ENCODE measurements at regions not wholly inside any gene's neighbourhood (a gene's known extent, or its start where the extent isn't known, plus 50 kb on each side); places are given as distances from the start of the nearest gene placed in this dataset.

DNA sequence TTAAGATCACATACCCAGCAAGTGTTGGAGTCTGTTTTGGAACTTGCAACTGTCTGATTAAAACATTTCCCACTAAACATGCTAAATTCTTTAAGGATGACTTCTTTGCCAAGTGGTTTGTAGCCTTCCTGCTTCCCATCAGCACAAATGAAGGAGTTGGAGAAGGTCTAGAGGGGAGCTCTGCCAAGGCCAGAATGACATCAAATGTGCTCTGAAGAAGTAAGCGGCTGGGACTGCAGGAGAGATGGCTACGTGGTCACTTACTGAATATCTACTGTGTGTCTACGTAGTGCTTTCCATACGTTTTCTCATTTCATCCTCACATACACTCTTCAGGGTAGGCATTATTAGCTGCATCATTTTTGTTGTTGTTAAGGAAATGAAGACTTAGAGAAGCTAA lies 135.7 kb upstream of the NLRP1 start:
- H3K36me3 ChIP-seq = no peaks in the 10 kb centered on the region

DNA sequence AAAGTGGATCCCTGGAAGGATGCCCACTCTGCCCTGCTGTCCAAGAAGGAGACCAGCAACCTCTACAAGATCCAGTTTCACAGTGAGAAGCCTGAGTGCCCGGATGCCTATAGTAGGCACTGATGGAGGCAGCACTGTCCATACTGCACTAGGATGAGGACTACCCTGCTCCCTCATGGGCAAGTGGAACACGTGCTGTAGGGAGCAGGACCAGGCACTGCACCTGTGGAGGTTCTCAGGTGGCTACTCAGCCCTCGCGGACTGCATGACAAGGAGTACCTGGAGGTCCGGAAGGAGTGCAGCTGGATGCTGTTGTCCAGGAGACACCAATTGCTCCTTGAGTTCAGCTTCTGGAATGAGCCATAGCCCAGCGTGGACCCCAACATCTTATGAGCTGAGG lies 146.1 kb upstream of the NLRP1 start:
- Histone ChIP-seq H3K4me1 (ENCODE audit: control insufficient read depth in 1 of 2, insufficient read depth in 1 of 2, low read depth in 1 of 2, low read length in 1 of 2) (no peaks in the 10 kb centered on the region), H3K36me3 (no peaks in the 10 kb centered on the region), H3K9me3 (no peaks in the 10 kb centered on the region), H3K27ac (no peak overlapping the region), H3K27me3 (no peaks in the 10 kb centered on the region), H3K4me3 (ENCODE audit: low read depth in 1 of 2, low read length in 1 of 2) (no peak overlapping the region)
- no peak for TF ChIP-seq CTCF (IDR thresholded peaks at IDR 0.05)

More for the DNA sequence above, 135.7 kb upstream of the NLRP1 start:
- H3K9me3 ChIP-seq = no peaks in the 10 kb centered on the region
- H3K4me3 ChIP-seq (ENCODE audit: low read depth in 1 of 2, low read length in 1 of 2) = no peak overlapping the region
- TF ChIP-seq CTCF (IDR thresholded peaks at IDR 0.05) = no peak
- H3K4me1 ChIP-seq (ENCODE audit: control insufficient read depth in 1 of 2, insufficient read depth in 1 of 2, low read depth in 1 of 2, low read length in 1 of 2) = no peaks in the 10 kb centered on the region
- no peak overlapping the region for H3K27ac ChIP-seq
- H3K27me3 ChIP-seq = peaks cover 2% of the 10 kb centered on the region

- Histone ChIP-seq H3K27me3 (no peaks in the 10 kb centered on the region), H3K27ac (no peak overlapping the region), H3K9me3 (no peaks in the 10 kb centered on the region), H3K36me3 (no peaks in the 10 kb centered on the region), H3K4me3 (ENCODE audit: low read depth in 1 of 2, low read length in 1 of 2) (no peak overlapping the region), H3K4me1 (ENCODE audit: control insufficient read depth in 1 of 2, insufficient read depth in 1 of 2, low read depth in 1 of 2, low read length in 1 of 2) (no peaks in the 10 kb centered on the region)
- TF ChIP-seq CTCF (IDR thresholded peaks at IDR 0.05) = no peak
These were observed 156.6 kb upstream of the NLRP1 start for GRCh38 chr17:5740937-5741336.

DNA sequence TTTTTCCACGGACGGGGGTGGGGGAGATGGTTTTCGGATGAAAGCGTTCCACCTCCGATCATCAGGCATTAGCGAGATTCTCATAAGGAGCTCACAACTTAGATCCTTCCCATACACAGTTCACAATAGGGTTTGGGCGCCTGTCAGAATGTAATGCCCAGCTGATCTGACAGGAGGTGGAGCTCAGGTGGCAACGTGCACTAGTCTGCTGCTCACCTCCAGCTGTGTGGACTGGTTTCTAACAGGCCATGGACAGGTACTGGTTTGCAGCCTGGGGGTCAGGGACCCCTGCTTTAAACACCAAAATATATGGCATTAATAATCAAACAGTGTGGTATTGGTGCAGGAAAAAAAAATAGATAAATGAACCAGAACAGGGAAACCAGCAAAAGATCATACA lies 157.5 kb upstream of the NLRP1 start:
- H3K4me3 ChIP-seq (ENCODE audit: low read depth in 1 of 2, low read length in 1 of 2) = no peak overlapping the region
- no peak overlapping the region for H3K27ac ChIP-seq
- H3K36me3 ChIP-seq = no peaks in the 10 kb centered on the region
- H3K4me1 ChIP-seq (ENCODE audit: control insufficient read depth in 1 of 2, insufficient read depth in 1 of 2, low read depth in 1 of 2, low read length in 1 of 2) = no peaks in the 10 kb centered on the region
- H3K27me3 ChIP-seq = no peaks in the 10 kb centered on the region
- H3K9me3 ChIP-seq = no peaks in the 10 kb centered on the region
- TF ChIP-seq CTCF (IDR thresholded peaks at IDR 0.05) = no peak

DNA sequence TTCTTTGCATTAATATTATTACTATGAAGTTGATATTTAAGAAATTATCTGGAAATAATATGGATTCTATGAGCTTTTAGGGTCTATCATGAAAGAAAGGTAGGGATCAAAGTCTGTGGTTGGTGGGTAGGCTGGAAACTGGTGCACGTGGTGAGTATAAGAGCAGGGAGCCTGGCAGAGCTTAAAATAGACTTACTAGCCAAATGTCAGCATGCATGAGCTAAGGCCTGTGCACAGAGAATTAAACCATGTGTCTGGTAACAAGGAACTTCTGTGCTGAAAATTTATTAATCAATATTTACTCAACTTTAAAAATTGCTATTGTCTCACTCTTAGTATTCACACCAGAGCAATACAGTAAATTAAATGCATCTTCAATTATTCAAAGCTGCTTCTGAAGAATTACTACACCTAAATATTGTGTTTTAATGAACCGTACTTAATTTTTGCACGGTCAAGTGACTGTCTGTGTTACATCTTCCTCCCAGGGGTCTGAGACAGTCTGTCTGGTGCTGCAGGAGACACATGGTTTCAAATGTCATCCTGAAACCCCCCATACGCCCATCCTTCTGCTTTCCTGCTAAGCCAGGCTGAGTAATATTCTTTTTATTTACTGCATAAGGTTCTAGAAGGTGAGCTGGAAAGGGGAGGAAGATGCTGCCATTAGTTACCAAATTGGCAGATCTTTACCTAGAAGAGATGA lies 161.0 kb upstream of the NLRP1 start:
- Histone ChIP-seq H3K4me3 (ENCODE audit: low read depth in 1 of 2, low read length in 1 of 2) (no peak overlapping the region), H3K9me3 (no peaks in the 10 kb centered on the region), H3K4me1 (ENCODE audit: control insufficient read depth in 1 of 2, insufficient read depth in 1 of 2, low read depth in 1 of 2, low read length in 1 of 2) (no peaks in the 10 kb centered on the region), H3K27me3 (peaks cover 3% of the 10 kb centered on the region), H3K27ac (no peak overlapping the region), H3K36me3 (no peaks in the 10 kb centered on the region)
- TF ChIP-seq CTCF (IDR thresholded peaks at IDR 0.05) = no peak
